SK-N-SH treated with all-trans-retinoic acid at 6 μM for 48 hours (cell line): ENCODE measurements at regions not wholly inside any gene's neighbourhood (a gene's known extent, or its start where the extent isn't known, plus 50 kb on each side); places are given as distances from the start of the nearest gene placed in this dataset.

ENCODE experiments used
- CREB5 ChIP-seq: fragments of 250-450 bp; sonication (Bioruptor Pico); IDR thresholded peaks from 2 replicates; pipeline ENCODE4 v1.5.1; 2020; ENCODE audit warnings: low read depth, mild to moderate bottlenecking, moderate library complexity
- ESRRG ChIP-seq: fragments of 250-450 bp; sonication (Bioruptor Pico); IDR thresholded peaks from 2 replicates; pipeline ENCODE4 v1.6.1; 2021; ENCODE audit warnings: mild to moderate bottlenecking
- PATZ1 ChIP-seq: fragments of 250-450 bp; sonication (Bioruptor Pico); IDR thresholded peaks from 2 replicates; pipeline ENCODE4 v1.8.0; 2020; ENCODE audit warnings: mild to moderate bottlenecking, moderate library complexity, borderline replicate concordance
- PPARA ChIP-seq: fragments of 250-450 bp; sonication (Bioruptor Pico); IDR thresholded peaks from 2 replicates; pipeline ENCODE4 v1.5.0; 2020; ENCODE audit warnings: mild to moderate bottlenecking, borderline replicate concordance
- ZC3H10 ChIP-seq: fragments of 250-450 bp; sonication (Bioruptor Pico); IDR thresholded peaks from 2 replicates; pipeline ENCODE4 v1.5.1; 2021; ENCODE audit warnings: mild to moderate bottlenecking, moderate library complexity

- TF ChIP-seq CREB5 (CRISPR knock-in tag) = no peak
- TF ChIP-seq PATZ1 (CRISPR knock-in tag) = no peak
- TF ChIP-seq ESRRG = no peak
- no peak for TF ChIP-seq PPARA (CRISPR knock-in tag)
- no peak for TF ChIP-seq ZC3H10 (CRISPR knock-in tag)
These were observed 208.4 kb upstream of the ZC3H12A start for GRCh38 chr1:37265786-37266667.
